ENCODE measurements at regions not wholly inside any gene's neighbourhood (a gene's known extent, or its start where the extent isn't known, plus 50 kb on each side); places are given as distances from the start of the nearest gene placed in this dataset.

- TF ChIP-seq EP300 (IDR thresholded peaks at IDR 0.05) (no peak), CTCF (IDR thresholded peaks at IDR 0.05) (no peak), POLR2A (IDR thresholded peaks at IDR 0.05) (no peak), POLR2AphosphoS5 (IDR thresholded peaks at IDR 0.05) (no peak)
Observed at GRCh38 chr6:140360651-140361050, 986.2 kb upstream of the CITED2 start.
